HG03432 (cell line): ENCODE measurements at regions not wholly inside any gene's neighbourhood (a gene's known extent, or its start where the extent isn't known, plus 50 kb on each side); places are given as distances from the start of the nearest gene placed in this dataset.
"Not testable (repeated sequence)": the region's sequence is repeated elsewhere in the genome, so short reads cannot be mapped to it uniquely, and the experiment has no call there.

Experiments
- ATAC-seq: cut with Tn5 transposase; IDR thresholded peaks from one replicate; pipeline ENCODE4 v1.9.1; 2021; ENCODE audit warnings: mild to moderate bottlenecking, moderate library complexity; ENCODE audit not compliant: unreplicated experiment

GRCh38 chr1:88490676-88491075 is 193.4 kb upstream of the PKN2 start:
- ATAC-seq, result no peak

- no peak for ATAC-seq
Measured at GRCh38 chr1:88499671-88500070, 184.4 kb upstream of the PKN2 start.

GRCh38 chr1:88502886-88503285 is 181.2 kb upstream of the PKN2 start:
- ATAC-seq, result no peak

GRCh38 chr1:88503646-88504045 is 180.4 kb upstream of the PKN2 start:
- ATAC-seq, result no peak

GRCh38 chr1:88504601-88505000 is 179.5 kb upstream of the PKN2 start:
- no peak for ATAC-seq

GRCh38 chr1:88509379-88509778 is 174.7 kb upstream of the PKN2 start:
- ATAC-seq, result no peak

GRCh38 chr1:88514544-88515060 is 169.5 kb upstream of the PKN2 start:
- ATAC-seq, result no peak

- ATAC-seq, result not testable (repeated sequence)
Measured at GRCh38 chr1:88517499-88517898, 166.6 kb upstream of the PKN2 start.

GRCh38 chr1:88519156-88519555 is 164.9 kb upstream of the PKN2 start:
- ATAC-seq, result no peak

- no peak for ATAC-seq
Measured at GRCh38 chr1:88523854-88524528, 160.1 kb upstream of the PKN2 start.

- no peak for ATAC-seq
Measured at GRCh38 chr1:88526456-88526855, 157.6 kb upstream of the PKN2 start.

- no peak for ATAC-seq
Measured at GRCh38 chr1:88528792-88529191, 155.3 kb upstream of the PKN2 start.

GRCh38 chr1:88529581-88529980 is 154.5 kb upstream of the PKN2 start:
- no peak for ATAC-seq

- ATAC-seq, result no peak
Measured at GRCh38 chr1:88530246-88530645, 153.8 kb upstream of the PKN2 start.

- ATAC-seq, result no peak
Measured at GRCh38 chr1:88537787-88538186, 146.3 kb upstream of the PKN2 start.

GRCh38 chr1:88538222-88538899 is 145.7 kb upstream of the PKN2 start:
- no peak for ATAC-seq

- ATAC-seq, result no peak
Measured at GRCh38 chr1:88540255-88540654, 143.8 kb upstream of the PKN2 start.

GRCh38 chr1:88541596-88541995 is 142.5 kb upstream of the PKN2 start:
- ATAC-seq, result no peak

GRCh38 chr1:88544195-88544594 is 139.9 kb upstream of the PKN2 start:
- no peak for ATAC-seq

- no peak for ATAC-seq
Measured at GRCh38 chr1:88549536-88549935, 134.5 kb upstream of the PKN2 start.

- ATAC-seq, result no peak
Measured at GRCh38 chr1:88552226-88552625, 131.8 kb upstream of the PKN2 start.

- no peak for ATAC-seq
Measured at GRCh38 chr1:88557014-88557413, 127.1 kb upstream of the PKN2 start.
